NT2/D1 (cell line): ENCODE measurements at regions not wholly inside any gene's neighbourhood (a gene's known extent, or its start where the extent isn't known, plus 50 kb on each side); places are given as distances from the start of the nearest gene placed in this dataset.

Experiments used
- DNase-seq: peaks from one replicate; pipeline ENCODE4 v3.0.0-alpha.2; 2011; ENCODE audit warnings: low read depth, low spot score
- H3K27me3 ChIP-seq: 2 replicates; pipeline ENCODE4 v1.6.0; 2011; ENCODE audit warnings: mild to moderate bottlenecking; ENCODE audit not compliant: insufficient read length, insufficient read depth
- H3K36me3 ChIP-seq: 2 replicates; pipeline ENCODE4 v1.6.1; 2011; ENCODE audit warnings: mild to moderate bottlenecking, low read length, mixed read lengths; ENCODE audit not compliant: insufficient read depth, insufficient read length
- H3K4me1 ChIP-seq: 2 replicates; pipeline ENCODE4 v1.5.1; 2011; ENCODE audit not compliant: insufficient read depth, insufficient read length
- H3K4me3 ChIP-seq: 2 replicates; pipeline ENCODE4 v1.5.1; 2011; ENCODE audit warnings: low read depth; ENCODE audit not compliant: insufficient read length
- H3K9ac ChIP-seq: 2 replicates; pipeline ENCODE4 v1.6.0; 2011; ENCODE audit warnings: low read depth; ENCODE audit not compliant: insufficient read length
- H3K9me3 ChIP-seq: 2 replicates; pipeline ENCODE4 v1.5.1; 2011; ENCODE audit warnings: mild to moderate bottlenecking, low read length; ENCODE audit not compliant: insufficient read depth
- SUZ12 ChIP-seq: IDR thresholded peaks from 2 replicates; pipeline ENCODE4 v1.6.1; 2011; ENCODE audit not compliant: insufficient read length, insufficient read depth; ENCODE audit errors: extremely low read depth
- YY1 ChIP-seq: IDR thresholded peaks from 2 replicates; pipeline ENCODE4 v1.6.1; 2011; ENCODE audit not compliant: insufficient read length, insufficient read depth
- ZNF274 ChIP-seq: IDR thresholded peaks from 2 replicates; pipeline ENCODE4 v1.6.1; 2011; ENCODE audit warnings: mild to moderate bottlenecking, low read depth, low read length

- H3K4me1 ChIP-seq, result no peaks in the 10 kb centered on the region
- no peak for TF ChIP-seq SUZ12
- no peak for TF ChIP-seq ZNF274
- TF ChIP-seq YY1, result no peak
- no peaks in the 10 kb centered on the region for H3K9me3 ChIP-seq
- no peak overlapping the region for H3K4me3 ChIP-seq
- H3K27me3 ChIP-seq, result no peaks in the 10 kb centered on the region
- DNase-seq, result no peak
- H3K36me3 ChIP-seq, result no peaks in the 10 kb centered on the region
- no peak overlapping the region for H3K9ac ChIP-seq
Measured at GRCh38 chr3:76400141-76400540, 614.8 kb upstream of the ZNF717 start.

- Histone ChIP-seq H3K4me3 (no peak overlapping the region), H3K36me3 (no peaks in the 10 kb centered on the region), H3K27me3 (no peaks in the 10 kb centered on the region), H3K9me3 (no peaks in the 10 kb centered on the region), H3K4me1 (no peaks in the 10 kb centered on the region), H3K9ac (no peak overlapping the region)
- no peak for TF ChIP-seq ZNF274
- TF ChIP-seq YY1, result no peak
- TF ChIP-seq SUZ12, result no peak
- DNase-seq, result no peak
Measured at GRCh38 chr3:76402926-76403325, 617.6 kb upstream of the ZNF717 start.

GRCh38 chr3:76403556-76403955, 618.2 kb upstream of the ZNF717 start:
- no peaks in the 10 kb centered on the region for H3K36me3 ChIP-seq
- H3K9me3 ChIP-seq, result no peaks in the 10 kb centered on the region
- H3K4me1 ChIP-seq, result no peaks in the 10 kb centered on the region
- TF ChIP-seq ZNF274 (no peak), YY1 (no peak), SUZ12 (no peak)
- no peak overlapping the region for H3K9ac ChIP-seq
- H3K27me3 ChIP-seq, result no peaks in the 10 kb centered on the region
- no peak for DNase-seq
- H3K4me3 ChIP-seq, result no peak overlapping the region

GRCh38 chr3:76405196-76405595, 619.8 kb upstream of the ZNF717 start:
- Histone ChIP-seq H3K9me3 (no peaks in the 10 kb centered on the region), H3K4me1 (no peaks in the 10 kb centered on the region), H3K9ac (no peak overlapping the region), H3K27me3 (no peaks in the 10 kb centered on the region), H3K36me3 (no peaks in the 10 kb centered on the region), H3K4me3 (no peak overlapping the region)
- TF ChIP-seq SUZ12 (no peak), YY1 (no peak), ZNF274 (no peak)
- no peak for DNase-seq

GRCh38 chr3:76410762-76411281, 625.5 kb upstream of the ZNF717 start:
- Histone ChIP-seq H3K9ac (no peak overlapping the region), H3K27me3 (no peaks in the 10 kb centered on the region), H3K4me1 (no peaks in the 10 kb centered on the region), H3K36me3 (no peaks in the 10 kb centered on the region), H3K9me3 (no peaks in the 10 kb centered on the region), H3K4me3 (no peak overlapping the region)
- no peak for DNase-seq
- no peak for TF ChIP-seq ZNF274
- no peak for TF ChIP-seq YY1
- no peak for TF ChIP-seq SUZ12

GRCh38 chr3:76415384-76415783, 624.5 kb upstream of the ROBO2 start:
- no peaks in the 10 kb centered on the region for H3K27me3 ChIP-seq
- H3K9me3 ChIP-seq, result no peaks in the 10 kb centered on the region
- H3K4me3 ChIP-seq, result no peak overlapping the region
- TF ChIP-seq YY1 (no peak), ZNF274 (no peak), SUZ12 (no peak)
- no peak overlapping the region for H3K9ac ChIP-seq
- no peaks in the 10 kb centered on the region for H3K36me3 ChIP-seq
- DNase-seq, result no peak
- no peaks in the 10 kb centered on the region for H3K4me1 ChIP-seq

GRCh38 chr3:76429581-76430177, 610.2 kb upstream of the ROBO2 start:
- Histone ChIP-seq H3K27me3 (no peaks in the 10 kb centered on the region), H3K9ac (no peak overlapping the region), H3K4me1 (no peaks in the 10 kb centered on the region), H3K36me3 (no peaks in the 10 kb centered on the region), H3K9me3 (no peaks in the 10 kb centered on the region), H3K4me3 (no peak overlapping the region)
- TF ChIP-seq SUZ12, result no peak
- no peak for TF ChIP-seq YY1
- TF ChIP-seq ZNF274, result no peak
- no peak for DNase-seq

GRCh38 chr3:76432396-76432795, 607.5 kb upstream of the ROBO2 start:
- TF ChIP-seq SUZ12, result no peak
- no peak for TF ChIP-seq ZNF274
- TF ChIP-seq YY1, result no peak

More at GRCh38 chr3:76432396-76432795, 607.5 kb upstream of the ROBO2 start:
- DNase-seq, result no peak
- no peaks in the 10 kb centered on the region for H3K27me3 ChIP-seq
- no peak overlapping the region for H3K9ac ChIP-seq
- H3K36me3 ChIP-seq, result no peaks in the 10 kb centered on the region
- H3K4me3 ChIP-seq, result no peak overlapping the region
- no peaks in the 10 kb centered on the region for H3K4me1 ChIP-seq
- H3K9me3 ChIP-seq, result no peaks in the 10 kb centered on the region
